SKM-1 (cell line): ENCODE measurements at regions not wholly inside any gene's neighbourhood (a gene's known extent, or its start where the extent isn't known, plus 50 kb on each side); places are given as distances from the start of the nearest gene placed in this dataset.

Source experiments
- DNase-seq: peaks from one replicate; lab custom pipeline; 2025; ENCODE audit not compliant: unreplicated experiment; lab: John Stamatoyannopoulos, UW

GRCh38 chr2:181240844-181241243, 216.3 kb upstream of the ITGA4 start:
- no peak for DNase-seq

GRCh38 chr2:181241366-181241765, 215.8 kb upstream of the ITGA4 start:
- DNase-seq, result no peak

DNA sequence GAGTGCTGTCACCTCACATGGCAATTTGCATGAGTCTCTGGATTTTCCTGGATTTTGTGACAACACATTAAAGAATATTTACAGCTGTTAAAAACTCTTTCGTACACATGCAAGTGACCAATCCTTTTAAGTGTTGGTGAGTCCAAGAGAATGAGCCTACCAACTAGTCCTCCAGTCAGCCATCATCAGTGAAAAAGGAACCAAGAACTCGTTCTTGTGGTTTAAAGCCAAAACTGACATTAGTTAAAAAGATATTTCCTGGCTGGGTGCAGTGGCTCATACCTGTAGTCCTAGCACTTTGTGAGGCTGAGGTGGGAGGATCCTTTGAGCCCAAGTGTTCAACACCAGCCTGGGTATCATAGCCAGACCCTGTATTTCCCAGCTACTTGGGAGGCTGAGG, 215.4 kb upstream of the ITGA4 start:
- DNase-seq, result no peak

DNA sequence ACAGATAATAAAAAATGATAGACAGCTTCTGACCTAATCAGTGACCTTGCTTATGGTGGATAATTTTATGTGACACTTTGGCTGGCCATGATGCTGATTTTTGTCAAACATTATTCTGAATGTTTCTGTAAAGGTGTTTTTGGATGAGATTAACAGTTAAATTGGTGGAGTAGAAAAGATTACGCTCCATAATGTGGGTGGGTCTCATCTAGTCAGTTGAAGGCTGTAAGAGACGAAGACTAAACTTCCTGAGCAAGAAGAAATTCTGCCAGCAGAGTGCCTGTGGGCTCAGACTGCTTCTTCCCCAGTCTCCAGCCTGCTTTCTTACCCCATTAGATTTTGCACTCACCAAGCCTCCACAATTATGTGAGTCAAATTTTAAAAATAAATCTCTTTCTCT, 214.9 kb upstream of the ITGA4 start:
- DNase-seq, result no peak

DNA sequence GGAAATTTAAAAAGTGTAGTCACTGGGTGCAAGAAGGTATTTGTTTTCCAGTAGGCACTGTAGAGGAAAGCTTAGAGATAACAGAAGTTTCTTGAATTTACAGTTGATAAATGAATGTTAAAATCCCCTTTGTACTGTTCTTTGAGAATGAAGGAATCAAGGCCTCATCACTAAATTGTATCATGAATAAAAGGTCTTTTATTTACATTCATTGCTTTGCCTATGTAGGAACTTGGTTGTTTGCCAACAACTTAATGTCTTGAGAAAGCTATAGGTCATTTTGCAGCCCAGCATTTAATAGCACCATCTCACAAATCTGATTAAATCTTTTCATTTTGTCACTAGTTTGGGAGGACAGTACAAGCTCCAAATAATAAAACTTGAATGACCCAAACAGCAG, 213.9 kb upstream of the ITGA4 start:
- no peak for DNase-seq

DNA sequence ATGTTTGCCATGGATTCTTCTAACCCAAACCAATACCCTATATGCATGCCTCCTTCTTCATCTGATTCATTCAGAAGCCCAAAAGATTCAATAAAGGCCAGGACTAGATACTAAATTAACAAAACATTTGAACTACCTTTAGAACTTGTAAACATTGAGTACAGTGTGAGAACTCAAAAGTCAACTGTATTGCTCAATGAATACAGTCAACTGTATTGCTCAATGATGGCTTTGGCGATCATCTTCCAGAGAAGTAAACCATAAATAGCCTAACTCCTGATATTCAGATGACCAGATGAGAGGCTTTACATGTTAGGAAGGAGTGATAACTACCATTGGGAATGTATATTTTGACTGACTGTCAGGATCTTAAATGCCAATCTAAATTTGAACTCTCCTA, 206.5 kb upstream of the ITGA4 start:
- DNase-seq, result no peak

DNA sequence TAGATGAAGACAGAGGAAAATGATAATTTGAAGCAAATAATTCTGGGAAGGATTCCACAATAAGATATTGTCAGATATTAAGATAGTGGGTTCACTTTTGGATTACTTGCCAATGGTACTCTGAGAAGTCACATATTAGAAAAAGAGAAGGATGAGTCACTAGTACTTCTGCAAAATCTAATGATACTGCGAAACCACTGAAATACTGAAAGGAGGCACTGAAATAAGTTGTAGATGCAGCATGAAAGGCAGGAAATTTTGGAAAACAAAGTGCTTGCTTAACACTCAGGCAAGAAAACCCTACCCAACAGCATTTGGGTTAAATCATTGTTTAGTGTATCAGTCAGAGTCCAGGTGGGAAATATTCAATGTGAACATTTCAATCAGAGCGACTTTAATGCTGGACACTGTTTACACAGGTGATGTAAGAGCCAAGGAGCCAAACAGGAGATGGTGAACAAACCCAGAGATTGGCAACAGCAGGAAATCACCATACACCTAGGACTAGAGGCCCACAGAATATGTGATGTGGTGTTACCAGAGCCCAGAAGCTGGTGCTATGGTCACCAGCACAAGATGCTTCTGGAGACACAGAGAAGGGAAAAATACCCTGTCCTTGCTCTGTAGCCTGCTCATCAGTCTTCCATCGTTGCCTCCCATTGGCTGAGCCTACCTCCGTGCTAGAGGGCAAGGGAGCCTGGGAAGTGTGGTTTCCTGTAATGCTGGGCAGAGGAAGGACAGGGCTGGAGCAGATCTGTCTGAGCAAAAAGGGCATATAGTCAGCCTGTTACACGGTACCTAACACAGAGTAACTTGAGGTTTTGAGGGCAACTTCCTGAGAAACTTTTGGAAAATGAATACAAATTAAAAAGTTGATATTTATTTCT, 204.7 kb upstream of the ITGA4 start:
- DNase-seq, result peak; percentile 65

- DNase-seq, result no peak
These were observed 203.7 kb upstream of the ITGA4 start for GRCh38 chr2:181253438-181253837.

GRCh38 chr2:181255651-181256050, 201.5 kb upstream of the ITGA4 start:
- DNase-seq, result no peak

- DNase-seq, result no peak
These were observed 198.5 kb upstream of the ITGA4 start for GRCh38 chr2:181258720-181259119.

DNA sequence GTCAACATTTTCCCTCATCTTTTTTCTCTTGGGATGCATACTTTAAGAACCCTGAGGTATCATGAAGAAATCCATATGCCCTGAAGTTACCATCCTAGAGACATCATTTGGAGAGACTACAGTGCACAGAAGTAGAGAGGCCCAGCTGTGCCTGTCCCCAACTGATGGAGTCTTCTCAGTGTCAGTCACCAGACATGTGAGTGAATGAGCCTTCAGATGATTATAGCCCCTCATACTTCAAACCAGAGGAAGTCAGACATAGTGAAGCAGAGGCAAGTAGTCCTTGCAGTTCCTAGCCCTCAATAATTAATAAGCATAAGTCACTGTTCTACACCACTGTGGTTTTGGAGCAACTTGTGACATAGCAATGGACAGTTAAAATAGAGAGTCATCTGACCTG, 194.4 kb upstream of the ITGA4 start:
- DNase-seq, result no peak

DNA sequence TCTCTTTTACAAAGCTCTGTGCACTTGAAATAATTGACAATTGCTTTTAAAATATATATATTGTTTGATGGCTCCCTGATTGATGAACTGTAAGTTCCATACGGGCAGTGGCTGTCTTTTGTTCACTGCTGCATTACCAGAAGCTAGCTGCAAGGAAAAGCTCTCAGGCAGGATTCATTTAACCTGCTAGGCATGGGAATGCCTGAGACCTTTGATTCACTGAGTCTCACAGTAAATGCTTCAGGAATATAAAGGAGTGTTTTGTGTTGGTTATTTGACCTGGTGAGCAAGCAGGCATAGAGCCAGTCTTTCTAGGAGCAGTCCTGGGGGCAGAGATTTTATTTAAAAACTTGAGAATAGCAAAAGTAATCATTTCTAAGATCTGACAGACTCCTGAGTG, 193.2 kb upstream of the ITGA4 start:
- no peak for DNase-seq

DNA sequence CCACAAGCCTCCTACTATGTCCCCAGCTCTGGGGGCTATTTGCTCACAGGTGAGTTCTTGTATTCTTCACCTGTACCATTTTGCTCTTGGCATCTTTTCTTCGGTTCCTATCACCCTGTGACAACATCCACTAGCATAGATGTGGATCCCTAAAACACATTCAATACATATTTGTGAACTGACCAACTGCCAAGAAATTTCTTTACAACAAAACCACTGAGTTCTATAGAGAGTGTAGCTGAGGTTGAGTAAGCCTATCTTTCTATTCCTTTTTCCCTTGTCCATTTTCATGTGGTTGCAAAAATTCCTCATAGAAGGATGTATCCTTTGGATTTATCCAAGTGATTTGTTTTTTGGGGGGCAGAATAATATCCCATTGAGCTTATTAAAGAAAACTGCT, 192.7 kb upstream of the ITGA4 start:
- DNase-seq, result no peak

- no peak for DNase-seq
These were observed 190.6 kb upstream of the ITGA4 start for GRCh38 chr2:181266614-181267013.

- no peak for DNase-seq
These were observed 188.9 kb upstream of the ITGA4 start for GRCh38 chr2:181268174-181268867.

- no peak for DNase-seq
These were observed 183.2 kb upstream of the ITGA4 start for GRCh38 chr2:181273986-181274385.

- no peak for DNase-seq
These were observed 181.5 kb upstream of the ITGA4 start for GRCh38 chr2:181275643-181276070.

DNA sequence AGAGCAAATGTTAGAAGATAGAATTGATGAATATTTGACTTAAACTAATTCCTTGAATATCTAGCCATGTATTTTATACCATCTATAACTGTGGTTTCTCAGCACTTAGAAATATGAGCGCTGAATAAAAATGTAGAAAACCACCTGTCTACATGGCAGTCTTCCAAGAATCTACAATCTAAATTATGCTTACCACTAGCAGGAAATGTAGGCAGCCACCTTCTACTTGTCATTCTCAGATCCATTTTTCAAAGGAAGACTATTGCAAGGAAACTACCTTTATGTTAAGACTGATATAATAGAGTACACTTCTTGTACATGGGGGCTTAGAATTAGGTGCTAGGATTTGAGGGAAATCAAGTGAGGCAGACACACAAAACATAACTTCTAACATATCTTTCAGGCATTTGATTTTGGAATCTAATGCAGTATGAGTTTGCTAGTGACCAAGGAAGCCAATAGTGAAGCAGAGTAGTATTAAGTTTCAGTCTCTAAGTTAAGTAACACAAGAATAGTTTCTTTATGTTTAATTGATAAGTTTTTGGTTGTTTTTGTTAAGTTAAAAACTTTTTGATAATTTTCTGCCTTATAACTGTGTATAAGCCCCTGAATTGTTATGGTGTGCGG, 175.9 kb upstream of the ITGA4 start:
- DNase-seq, result no peak

- DNase-seq, result no peak
These were observed 172.1 kb upstream of the ITGA4 start for GRCh38 chr2:181285116-181285515.

DNA sequence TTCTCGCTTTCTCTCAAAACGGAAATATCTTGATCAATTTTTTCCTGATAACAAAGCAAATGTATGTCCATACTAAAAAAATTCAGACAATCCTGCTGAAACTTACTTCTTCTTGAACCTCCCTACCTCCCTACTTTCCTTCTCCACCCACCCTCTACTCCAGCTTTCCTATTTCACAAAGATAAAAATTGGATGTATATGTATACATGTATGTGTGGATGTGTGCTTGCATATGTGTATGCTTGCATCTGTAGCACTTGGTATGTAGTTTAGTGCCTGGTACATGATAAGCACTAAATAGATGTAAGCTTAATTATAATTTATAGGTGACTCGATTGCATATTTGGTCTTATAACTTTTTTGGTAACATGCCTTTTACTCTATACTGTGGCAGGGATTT, 167.5 kb upstream of the ITGA4 start:
- no peak for DNase-seq

- no peak for DNase-seq
These were observed 167.0 kb upstream of the ITGA4 start for GRCh38 chr2:181290182-181290581.

DNA sequence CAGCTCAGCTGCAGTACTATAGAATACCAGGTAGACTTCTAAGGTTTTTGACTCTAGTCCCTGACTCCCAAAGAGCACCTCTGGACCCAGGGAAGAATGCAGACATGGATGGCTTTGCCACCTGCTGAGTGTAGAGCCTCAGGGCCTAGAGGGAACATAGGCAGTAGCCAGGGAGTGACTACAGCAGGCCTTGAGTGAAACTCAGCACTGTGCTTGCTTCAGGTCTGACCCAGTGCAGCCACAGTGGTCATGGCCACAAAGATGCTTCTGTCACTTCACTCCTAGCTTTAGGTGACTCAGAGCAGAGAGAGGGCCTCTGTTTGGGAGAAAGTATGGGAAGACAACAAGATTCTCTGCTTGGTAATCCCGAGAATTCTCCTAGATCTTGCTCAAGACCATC, 162.2 kb upstream of the ITGA4 start:
- DNase-seq, result no peak
